ENCODE measurements at regions not wholly inside any gene's neighbourhood (a gene's known extent, or its start where the extent isn't known, plus 50 kb on each side); places are given as distances from the start of the nearest gene placed in this dataset.

DNA sequence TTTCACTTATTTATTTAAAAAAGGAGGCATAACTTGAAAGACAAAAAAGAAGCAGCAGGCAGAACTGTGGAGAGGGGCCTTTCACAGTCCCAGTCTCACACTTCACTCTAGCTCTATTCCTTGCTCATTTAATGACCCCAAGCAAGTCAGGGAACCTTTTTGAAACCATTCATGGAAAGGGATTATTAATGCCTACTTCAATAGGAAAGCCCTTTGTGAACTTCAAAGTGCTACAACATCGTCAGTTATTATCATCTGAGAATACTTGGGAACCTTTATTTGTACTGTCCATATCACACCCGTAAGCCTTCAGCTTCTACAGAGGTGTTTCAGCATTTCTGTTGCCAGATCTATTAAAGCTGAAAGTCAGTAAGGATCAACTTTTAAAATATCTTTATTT lies 320.2 kb downstream of the TMEM161B start:
- H3K4me1 ChIP-seq (ENCODE audit: insufficient read depth), result peaks cover 48% of the 10 kb centered on the region
- no peaks in the 10 kb centered on the region for H3K79me2 ChIP-seq (replicated peaks; ENCODE audit: insufficient read depth)
- H3K4me2 ChIP-seq, result no peak overlapping the region
- no peak overlapping the region for H3K27ac Mint-ChIP-seq
- H3K9me3 Mint-ChIP-seq, result no peaks in the 10 kb centered on the region
- peaks cover 50% of the 10 kb centered on the region for H3K4me1 Mint-ChIP-seq
- TF ChIP-seq JUNB (IDR thresholded peaks at IDR 0.05; ENCODE audit: unreplicated experiment) (no peak), EZH2phosphoT487 (IDR thresholded peaks at IDR 0.05; ENCODE audit: unreplicated experiment) (no peak), ZNF114 (CRISPR knock-in tag; IDR thresholded peaks at IDR 0.05) (no peak), STAT1 (IDR thresholded peaks at IDR 0.05; ENCODE audit: unreplicated experiment) (no peak), CREB1 (CRISPR knock-in tag; IDR thresholded peaks at IDR 0.05; ENCODE audit: low read depth) (no peak), EZH2 (IDR thresholded peaks at IDR 0.05; ENCODE audit: low read depth, unreplicated experiment) (no peak), POLR2AphosphoS5 (IDR thresholded peaks at IDR 0.05; ENCODE audit: low read depth) (no peak)
- TF ChIP-seq, protein P1, sequence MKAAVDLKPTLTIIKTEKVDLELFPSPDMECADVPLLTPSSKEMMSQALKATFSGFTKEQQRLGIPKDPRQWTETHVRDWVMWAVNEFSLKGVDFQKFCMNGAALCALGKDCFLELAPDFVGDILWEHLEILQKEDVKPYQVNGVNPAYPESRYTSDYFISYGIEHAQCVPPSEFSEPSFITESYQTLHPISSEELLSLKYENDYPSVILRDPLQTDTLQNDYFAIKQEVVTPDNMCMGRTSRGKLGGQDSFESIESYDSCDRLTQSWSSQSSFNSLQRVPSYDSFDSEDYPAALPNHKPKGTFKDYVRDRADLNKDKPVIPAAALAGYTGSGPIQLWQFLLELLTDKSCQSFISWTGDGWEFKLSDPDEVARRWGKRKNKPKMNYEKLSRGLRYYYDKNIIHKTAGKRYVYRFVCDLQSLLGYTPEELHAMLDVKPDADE (IDR thresholded peaks at IDR 0.05), result no peak
- TF ChIP-seq, protein P2, sequence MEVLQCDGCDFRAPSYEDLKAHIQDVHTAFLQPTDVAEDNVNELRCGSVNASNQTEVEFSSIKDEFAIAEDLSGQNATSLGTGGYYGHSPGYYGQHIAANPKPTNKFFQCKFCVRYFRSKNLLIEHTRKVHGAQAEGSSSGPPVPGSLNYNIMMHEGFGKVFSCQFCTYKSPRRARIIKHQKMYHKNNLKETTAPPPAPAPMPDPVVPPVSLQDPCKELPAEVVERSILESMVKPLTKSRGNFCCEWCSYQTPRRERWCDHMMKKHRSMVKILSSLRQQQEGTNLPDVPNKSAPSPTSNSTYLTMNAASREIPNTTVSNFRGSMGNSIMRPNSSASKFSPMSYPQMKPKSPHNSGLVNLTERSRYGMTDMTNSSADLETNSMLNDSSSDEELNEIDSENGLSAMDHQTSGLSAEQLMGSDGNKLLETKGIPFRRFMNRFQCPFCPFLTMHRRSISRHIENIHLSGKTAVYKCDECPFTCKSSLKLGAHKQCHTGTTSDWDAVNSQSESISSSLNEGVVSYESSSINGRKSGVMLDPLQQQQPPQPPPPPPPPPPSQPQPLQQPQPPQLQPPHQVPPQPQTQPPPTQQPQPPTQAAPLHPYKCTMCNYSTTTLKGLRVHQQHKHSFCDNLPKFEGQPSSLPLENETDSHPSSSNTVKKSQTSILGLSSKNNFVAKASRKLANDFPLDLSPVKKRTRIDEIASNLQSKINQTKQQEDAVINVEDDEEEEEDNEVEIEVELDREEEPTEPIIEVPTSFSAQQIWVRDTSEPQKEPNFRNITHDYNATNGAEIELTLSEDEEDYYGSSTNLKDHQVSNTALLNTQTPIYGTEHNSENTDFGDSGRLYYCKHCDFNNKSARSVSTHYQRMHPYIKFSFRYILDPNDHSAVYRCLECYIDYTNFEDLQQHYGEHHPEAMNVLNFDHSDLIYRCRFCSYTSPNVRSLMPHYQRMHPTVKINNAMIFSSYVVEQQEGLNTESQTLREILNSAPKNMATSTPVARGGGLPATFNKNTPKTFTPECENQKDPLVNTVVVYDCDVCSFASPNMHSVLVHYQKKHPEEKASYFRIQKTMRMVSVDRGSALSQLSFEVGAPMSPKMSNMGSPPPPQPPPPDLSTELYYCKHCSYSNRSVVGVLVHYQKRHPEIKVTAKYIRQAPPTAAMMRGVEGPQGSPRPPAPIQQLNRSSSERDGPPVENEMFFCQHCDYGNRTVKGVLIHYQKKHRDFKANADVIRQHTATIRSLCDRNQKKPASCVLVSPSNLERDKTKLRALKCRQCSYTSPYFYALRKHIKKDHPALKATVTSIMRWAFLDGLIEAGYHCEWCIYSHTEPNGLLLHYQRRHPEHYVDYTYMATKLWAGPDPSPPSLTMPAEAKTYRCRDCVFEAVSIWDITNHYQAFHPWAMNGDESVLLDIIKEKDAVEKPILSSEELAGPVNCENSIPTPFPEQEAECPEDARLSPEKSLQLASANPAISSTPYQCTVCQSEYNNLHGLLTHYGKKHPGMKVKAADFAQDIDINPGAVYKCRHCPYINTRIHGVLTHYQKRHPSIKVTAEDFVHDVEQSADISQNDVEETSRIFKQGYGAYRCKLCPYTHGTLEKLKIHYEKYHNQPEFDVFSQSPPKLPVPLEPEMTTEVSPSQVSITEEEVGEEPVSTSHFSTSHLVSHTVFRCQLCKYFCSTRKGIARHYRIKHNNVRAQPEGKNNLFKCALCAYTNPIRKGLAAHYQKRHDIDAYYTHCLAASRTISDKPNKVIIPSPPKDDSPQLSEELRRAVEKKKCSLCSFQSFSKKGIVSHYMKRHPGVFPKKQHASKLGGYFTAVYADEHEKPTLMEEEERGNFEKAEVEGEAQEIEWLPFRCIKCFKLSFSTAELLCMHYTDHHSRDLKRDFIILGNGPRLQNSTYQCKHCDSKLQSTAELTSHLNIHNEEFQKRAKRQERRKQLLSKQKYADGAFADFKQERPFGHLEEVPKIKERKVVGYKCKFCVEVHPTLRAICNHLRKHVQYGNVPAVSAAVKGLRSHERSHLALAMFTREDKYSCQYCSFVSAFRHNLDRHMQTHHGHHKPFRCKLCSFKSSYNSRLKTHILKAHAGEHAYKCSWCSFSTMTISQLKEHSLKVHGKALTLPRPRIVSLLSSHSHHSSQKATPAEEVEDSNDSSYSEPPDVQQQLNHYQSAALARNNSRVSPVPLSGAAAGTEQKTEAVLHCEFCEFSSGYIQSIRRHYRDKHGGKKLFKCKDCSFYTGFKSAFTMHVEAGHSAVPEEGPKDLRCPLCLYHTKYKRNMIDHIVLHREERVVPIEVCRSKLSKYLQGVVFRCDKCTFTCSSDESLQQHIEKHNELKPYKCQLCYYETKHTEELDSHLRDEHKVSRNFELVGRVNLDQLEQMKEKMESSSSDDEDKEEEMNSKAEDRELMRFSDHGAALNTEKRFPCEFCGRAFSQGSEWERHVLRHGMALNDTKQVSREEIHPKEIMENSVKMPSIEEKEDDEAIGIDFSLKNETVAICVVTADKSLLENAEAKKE (CRISPR knock-in tag; IDR thresholded peaks at IDR 0.05), result no peak
- TF ChIP-seq, protein P3, sequence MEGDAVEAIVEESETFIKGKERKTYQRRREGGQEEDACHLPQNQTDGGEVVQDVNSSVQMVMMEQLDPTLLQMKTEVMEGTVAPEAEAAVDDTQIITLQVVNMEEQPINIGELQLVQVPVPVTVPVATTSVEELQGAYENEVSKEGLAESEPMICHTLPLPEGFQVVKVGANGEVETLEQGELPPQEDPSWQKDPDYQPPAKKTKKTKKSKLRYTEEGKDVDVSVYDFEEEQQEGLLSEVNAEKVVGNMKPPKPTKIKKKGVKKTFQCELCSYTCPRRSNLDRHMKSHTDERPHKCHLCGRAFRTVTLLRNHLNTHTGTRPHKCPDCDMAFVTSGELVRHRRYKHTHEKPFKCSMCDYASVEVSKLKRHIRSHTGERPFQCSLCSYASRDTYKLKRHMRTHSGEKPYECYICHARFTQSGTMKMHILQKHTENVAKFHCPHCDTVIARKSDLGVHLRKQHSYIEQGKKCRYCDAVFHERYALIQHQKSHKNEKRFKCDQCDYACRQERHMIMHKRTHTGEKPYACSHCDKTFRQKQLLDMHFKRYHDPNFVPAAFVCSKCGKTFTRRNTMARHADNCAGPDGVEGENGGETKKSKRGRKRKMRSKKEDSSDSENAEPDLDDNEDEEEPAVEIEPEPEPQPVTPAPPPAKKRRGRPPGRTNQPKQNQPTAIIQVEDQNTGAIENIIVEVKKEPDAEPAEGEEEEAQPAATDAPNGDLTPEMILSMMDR (conservative IDR thresholded peaks at IDR 0.05; ENCODE audit: low read depth in 2 of 2), result no peak
- H3K27ac ChIP-seq (ENCODE audit: low read depth), result no peak overlapping the region
- no peaks in the 10 kb centered on the region for H3K27me3 Mint-ChIP-seq (ENCODE audit: insufficient read depth, low read depth, poor library complexity)
- H3K36me3 Mint-ChIP-seq (ENCODE audit: low read depth), result no peaks in the 10 kb centered on the region
- no peaks in the 10 kb centered on the region for H3K27me3 ChIP-seq (ENCODE audit: insufficient read depth)
- ATAC-seq (no peak), DNase-seq (ENCODE audit: low spot score) (no peak)
- no peaks in the 10 kb centered on the region for H3K9me2 ChIP-seq (ENCODE audit: insufficient read depth)
- H4K20me1 ChIP-seq (replicated peaks; ENCODE audit: insufficient read depth), result no peaks in the 10 kb centered on the region
- no peaks in the 10 kb centered on the region for H3F3A ChIP-seq (replicated peaks; ENCODE audit: low read depth)
- no peak overlapping the region for H3K4me3 ChIP-seq
- no peaks in the 10 kb centered on the region for H3K36me3 ChIP-seq (ENCODE audit: insufficient read depth)
- H3K4me3 Mint-ChIP-seq, result no peak overlapping the region
- no peak overlapping the region for H2AFZ ChIP-seq

Data from GM23338 (cell line).